ENCODE measurements at regions not wholly inside any gene's neighbourhood (a gene's known extent, or its start where the extent isn't known, plus 50 kb on each side); places are given as distances from the start of the nearest gene placed in this dataset.

- peak; percentile 54 for DNase-seq
Measured at GRCh38 chr5:166370928-166371690, 1920.3 kb upstream of the WWC1 start.

- no peak for DNase-seq
Measured at GRCh38 chr5:166373817-166374216, 1917.6 kb upstream of the WWC1 start.

GRCh38 chr5:166377756-166378155 lies 1913.7 kb upstream of the WWC1 start:
- no peak for DNase-seq

GRCh38 chr5:166379517-166379916 lies 1911.9 kb upstream of the WWC1 start:
- no peak for DNase-seq

- no peak for DNase-seq
Measured at GRCh38 chr5:166382031-166382430, 1909.4 kb upstream of the WWC1 start.

- DNase-seq = no peak
Measured at GRCh38 chr5:166398131-166398530, 1893.3 kb upstream of the WWC1 start.

GRCh38 chr5:166399781-166400180 lies 1891.7 kb upstream of the WWC1 start:
- no peak for DNase-seq

- DNase-seq = no peak
Measured at GRCh38 chr5:166401391-166401790, 1890.1 kb upstream of the WWC1 start.

GRCh38 chr5:166412191-166412590 lies 1879.3 kb upstream of the WWC1 start:
- no peak for DNase-seq

GRCh38 chr5:166427211-166427610 lies 1864.2 kb upstream of the WWC1 start:
- no peak for DNase-seq

GRCh38 chr5:166428264-166428803 lies 1863.1 kb upstream of the WWC1 start:
- no peak for DNase-seq

GRCh38 chr5:166430491-166431319 lies 1860.7 kb upstream of the WWC1 start:
- DNase-seq = no peak

- DNase-seq = no peak
Measured at GRCh38 chr5:166431456-166431855, 1860.0 kb upstream of the WWC1 start.

GRCh38 chr5:166433679-166434078 lies 1857.8 kb upstream of the WWC1 start:
- no peak for DNase-seq

- DNase-seq = no peak
Measured at GRCh38 chr5:166436872-166437271, 1854.6 kb upstream of the WWC1 start.

- no peak for DNase-seq
Measured at GRCh38 chr5:166486348-166486747, 1805.1 kb upstream of the WWC1 start.

GRCh38 chr5:166488560-166488959 lies 1802.9 kb upstream of the WWC1 start:
- no peak for DNase-seq

- no peak for DNase-seq
Measured at GRCh38 chr5:166493040-166493439, 1798.4 kb upstream of the WWC1 start.

GRCh38 chr5:166493612-166494011 lies 1797.8 kb upstream of the WWC1 start:
- no peak for DNase-seq

- DNase-seq = no peak
Measured at GRCh38 chr5:166497496-166498104, 1793.8 kb upstream of the WWC1 start.

- no peak for DNase-seq
Measured at GRCh38 chr5:166499447-166500240, 1791.8 kb upstream of the WWC1 start.

GRCh38 chr5:166503506-166503905 lies 1787.9 kb upstream of the WWC1 start:
- DNase-seq = no peak

GRCh38 chr5:166505067-166505466 lies 1786.4 kb upstream of the WWC1 start:
- DNase-seq = no peak
